NCI-H1092 treated with DMSO at 0.1 percent for 48 hours (cell line): ENCODE measurements at regions not wholly inside any gene's neighbourhood (a gene's known extent, or its start where the extent isn't known, plus 50 kb on each side); places are given as distances from the start of the nearest gene placed in this dataset.
A peak's percentile ranks its signal among the peaks of the same experiment; 100 is the strongest.
"Not testable (repeated sequence)": the region's sequence is repeated elsewhere in the genome, so short reads cannot be mapped to it uniquely, and the experiment has no call there.

Experiments used
- DNase-seq: peaks from one replicate; lab custom pipeline; 2025; lab: John Stamatoyannopoulos, UW

- DNase-seq = no peak
Measured at GRCh38 chr14:43541356-43541755, 965.7 kb downstream of the FSCB start.

- no peak for DNase-seq
Measured at GRCh38 chr14:43540948-43541347, 966.1 kb downstream of the FSCB start.

- no peak for DNase-seq
Measured at GRCh38 chr14:43539210-43539609, 967.9 kb downstream of the FSCB start.

- no peak for DNase-seq
Measured at GRCh38 chr14:43535231-43535838, 971.7 kb downstream of the FSCB start.

- DNase-seq = no peak
Measured at GRCh38 chr14:43532825-43533416, 974.2 kb downstream of the FSCB start.

- DNase-seq = no peak
Measured at GRCh38 chr14:43528321-43528720, 978.8 kb downstream of the FSCB start.

GRCh38 chr14:43525658-43526057 lies 981.4 kb downstream of the FSCB start:
- DNase-seq = no peak

GRCh38 chr14:43522901-43523300 lies 984.2 kb downstream of the FSCB start:
- no peak for DNase-seq

- DNase-seq = no peak
Measured at GRCh38 chr14:43522191-43522590, 984.9 kb downstream of the FSCB start.

- peak; percentile 7 for DNase-seq
Measured at GRCh38 chr14:43503508-43503907, 1003.6 kb downstream of the FSCB start.

- DNase-seq = not testable (repeated sequence)
Measured at GRCh38 chr14:43492359-43492758, 1014.7 kb downstream of the FSCB start.

- no peak for DNase-seq
Measured at GRCh38 chr14:43483415-43483814, 1023.7 kb downstream of the FSCB start.

GRCh38 chr14:43481864-43482263 lies 1025.2 kb downstream of the FSCB start:
- no peak for DNase-seq

GRCh38 chr14:43480976-43481375 lies 1026.1 kb downstream of the FSCB start:
- no peak for DNase-seq

GRCh38 chr14:43479596-43480195 lies 1027.4 kb downstream of the FSCB start:
- peak; percentile 21 for DNase-seq

GRCh38 chr14:43476822-43477221 lies 1030.3 kb downstream of the FSCB start:
- no peak for DNase-seq

- DNase-seq = no peak
Measured at GRCh38 chr14:43475757-43476156, 1031.3 kb downstream of the FSCB start.

- no peak for DNase-seq
Measured at GRCh38 chr14:43471595-43471994, 1035.5 kb downstream of the FSCB start.

GRCh38 chr14:43464968-43465367 lies 1042.1 kb downstream of the FSCB start:
- DNase-seq = no peak

GRCh38 chr14:43449291-43449690 lies 1057.8 kb downstream of the FSCB start:
- no peak for DNase-seq

GRCh38 chr14:43438056-43438455 lies 1069.0 kb downstream of the FSCB start:
- DNase-seq = no peak

- no peak for DNase-seq
Measured at GRCh38 chr14:43418324-43418723, 1088.8 kb downstream of the FSCB start.

- peak; percentile 27 for DNase-seq
Measured at GRCh38 chr14:43413084-43413483, 1094.0 kb downstream of the FSCB start.

- DNase-seq = no peak
Measured at GRCh38 chr14:43411841-43412240, 1095.2 kb downstream of the FSCB start.
